ENCODE measurements at regions not wholly inside any gene's neighbourhood (a gene's known extent, or its start where the extent isn't known, plus 50 kb on each side); places are given as distances from the start of the nearest gene placed in this dataset.

GRCh38 chr9:106648799-106649198 lies 214.2 kb upstream of the ZNF462 start:
- TF ChIP-seq CTCF (IDR thresholded peaks at IDR 0.05; ENCODE audit: insufficient read depth, low read length, severe bottlenecking): peak; percentile 38
- peak; percentile 61 for DNase-seq (ENCODE audit: low read depth)
- H3K36me3 ChIP-seq (ENCODE audit: control insufficient read depth, insufficient read depth, low read length): no peaks in the 10 kb centered on the region
- no peaks in the 10 kb centered on the region for H3K27me3 ChIP-seq (ENCODE audit: control insufficient read depth, insufficient read depth, low read length)
- FAIRE-seq: no peak
- no peak overlapping the region for H3K4me3 ChIP-seq (ENCODE audit: low read depth, low read length)

DNA sequence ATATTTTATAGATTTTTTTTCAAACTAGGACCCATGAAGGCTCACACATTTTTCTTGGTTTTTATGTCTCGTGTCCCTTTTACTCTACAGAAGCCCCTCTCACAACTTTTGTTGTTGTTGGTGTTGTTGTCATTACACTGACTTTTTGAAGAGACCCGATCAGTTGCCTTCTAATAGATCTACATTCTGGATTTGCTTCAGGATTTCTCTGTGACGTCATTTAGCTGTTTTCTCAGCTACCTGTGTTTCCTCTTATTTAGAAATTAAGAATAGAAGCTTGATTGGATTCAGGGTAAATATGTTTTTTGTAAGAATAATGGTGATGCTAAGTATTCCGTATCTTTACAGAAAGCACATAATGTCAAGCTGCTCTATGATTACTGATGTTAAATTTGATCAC lies 213.3 kb upstream of the ZNF462 start:
- Histone ChIP-seq H3K27me3 (ENCODE audit: control insufficient read depth, insufficient read depth, low read length) (no peaks in the 10 kb centered on the region), H3K4me3 (ENCODE audit: low read depth, low read length) (no peak overlapping the region), H3K36me3 (ENCODE audit: control insufficient read depth, insufficient read depth, low read length) (no peaks in the 10 kb centered on the region)
- FAIRE-seq: no peak
- no peak for TF ChIP-seq CTCF (IDR thresholded peaks at IDR 0.05; ENCODE audit: insufficient read depth, low read length, severe bottlenecking)
- DNase-seq (ENCODE audit: low read depth): no peak

GRCh38 chr9:106653213-106653612 lies 209.8 kb upstream of the ZNF462 start:
- DNase-seq (ENCODE audit: low read depth): no peak
- Histone ChIP-seq H3K36me3 (ENCODE audit: control insufficient read depth, insufficient read depth, low read length) (no peaks in the 10 kb centered on the region), H3K27me3 (ENCODE audit: control insufficient read depth, insufficient read depth, low read length) (no peaks in the 10 kb centered on the region), H3K4me3 (ENCODE audit: low read depth, low read length) (no peak overlapping the region)
- no peak for FAIRE-seq
- no peak for TF ChIP-seq CTCF (IDR thresholded peaks at IDR 0.05; ENCODE audit: insufficient read depth, low read length, severe bottlenecking)

- FAIRE-seq (no peak), DNase-seq (ENCODE audit: low read depth) (no peak)
- Histone ChIP-seq H3K36me3 (ENCODE audit: control insufficient read depth, insufficient read depth, low read length) (no peaks in the 10 kb centered on the region), H3K27me3 (ENCODE audit: control insufficient read depth, insufficient read depth, low read length) (no peaks in the 10 kb centered on the region), H3K4me3 (ENCODE audit: low read depth, low read length) (no peak overlapping the region)
- TF ChIP-seq CTCF (IDR thresholded peaks at IDR 0.05; ENCODE audit: insufficient read depth, low read length, severe bottlenecking): no peak
These were observed 207.0 kb upstream of the ZNF462 start for GRCh38 chr9:106655966-106656365.

DNA sequence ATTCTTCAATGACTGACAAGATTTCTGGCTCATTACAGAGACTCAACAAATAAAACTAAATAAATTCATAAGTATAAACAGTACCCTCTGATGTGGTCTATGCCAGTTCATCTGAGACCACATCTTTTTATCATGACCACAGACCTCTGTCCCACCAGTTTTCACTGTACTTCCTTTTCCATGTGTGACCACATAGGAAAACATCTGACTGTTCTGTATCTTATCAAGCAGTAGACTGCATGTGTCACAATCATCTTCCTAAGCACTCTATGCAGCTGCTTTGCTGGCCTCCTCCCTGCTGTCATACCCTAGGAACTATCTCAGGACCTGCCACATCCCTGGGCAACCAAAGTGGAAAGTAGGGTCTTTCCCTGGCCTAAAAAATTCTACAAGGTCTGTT lies 205.0 kb upstream of the ZNF462 start:
- Histone ChIP-seq H3K4me3 (ENCODE audit: low read depth, low read length) (no peak overlapping the region), H3K36me3 (ENCODE audit: control insufficient read depth, insufficient read depth, low read length) (no peaks in the 10 kb centered on the region), H3K27me3 (ENCODE audit: control insufficient read depth, insufficient read depth, low read length) (no peaks in the 10 kb centered on the region)
- FAIRE-seq: no peak
- TF ChIP-seq CTCF (IDR thresholded peaks at IDR 0.05; ENCODE audit: insufficient read depth, low read length, severe bottlenecking): no peak
- no peak for DNase-seq (ENCODE audit: low read depth)

GRCh38 chr9:106668534-106668933 lies 194.4 kb upstream of the ZNF462 start:
- H3K4me3 ChIP-seq (ENCODE audit: low read depth, low read length): no peak overlapping the region
- no peaks in the 10 kb centered on the region for H3K27me3 ChIP-seq (ENCODE audit: control insufficient read depth, insufficient read depth, low read length)

More at GRCh38 chr9:106668534-106668933, 194.4 kb upstream of the ZNF462 start:
- no peak for TF ChIP-seq CTCF (IDR thresholded peaks at IDR 0.05; ENCODE audit: insufficient read depth, low read length, severe bottlenecking)
- FAIRE-seq (no peak), DNase-seq (ENCODE audit: low read depth) (no peak)
- H3K36me3 ChIP-seq (ENCODE audit: control insufficient read depth, insufficient read depth, low read length): no peaks in the 10 kb centered on the region
